Neural progenitor cell (in vitro differentiated cells): ENCODE measurements at regions not wholly inside any gene's neighbourhood (a gene's known extent, or its start where the extent isn't known, plus 50 kb on each side); places are given as distances from the start of the nearest gene placed in this dataset.

Source experiments
- DNase-seq: peaks from one replicate; pipeline ENCODE4 v3.0.0-alpha.2; 2016; ENCODE audit warnings: low spot score
- H2AFZ ChIP-seq: fragments of 200-600 bp; sonication (generic); replicated peaks from 2 replicates; pipeline ENCODE4 v1.6.1; 2016; ENCODE audit warnings: antibody characterized with exemption
- H3F3A ChIP-seq: fragments of 200-600 bp; sonication (generic); 2 replicates; pipeline ENCODE4 v1.6.1; 2016; ENCODE audit warnings: antibody characterized with exemption, low read depth
- H3K27ac ChIP-seq: fragments of 200-600 bp; sonication (generic); 2 replicates; pipeline ENCODE4 v1.5.1; 2016; ENCODE audit warnings: mild to moderate bottlenecking
- H3K27me3 ChIP-seq: fragments of 200-600 bp; sonication (generic); 2 replicates; pipeline ENCODE4 v1.6.1; 2016; ENCODE audit warnings: mild to moderate bottlenecking, moderate library complexity
- H3K36me3 ChIP-seq: fragments of 200-600 bp; sonication (generic); 2 replicates; pipeline ENCODE4 v1.5.1; 2016
- H3K4me1 ChIP-seq: fragments of 200-600 bp; sonication (generic); 2 replicates; pipeline ENCODE4 v1.6.1; 2016; ENCODE audit warnings: mixed run types
- H3K4me2 ChIP-seq: fragments of 200-600 bp; sonication (generic); 2 replicates; pipeline ENCODE4 v1.6.1; 2016
- H3K4me3 ChIP-seq: fragments of 200-600 bp; sonication (generic); 2 replicates; pipeline ENCODE4 v1.5.1; 2016
- H3K79me2 ChIP-seq: fragments of 200-600 bp; sonication (generic); 2 replicates; pipeline ENCODE4 v1.6.1; 2016; ENCODE audit warnings: low read depth
- H3K9ac ChIP-seq: fragments of 200-600 bp; sonication (generic); 2 replicates; pipeline ENCODE4 v1.6.1; 2016
- H3K9me3 ChIP-seq: fragments of 200-600 bp; sonication (generic); 2 replicates; pipeline ENCODE4 v1.5.1; 2016; ENCODE audit warnings: low read depth
- H4K20me1 ChIP-seq: fragments of 200-600 bp; sonication (generic); 2 replicates; pipeline ENCODE4 v1.6.1; 2016; ENCODE audit warnings: low read depth
- H3K27ac Mint-ChIP-seq: 3 replicates; pipeline ENCODE4 v1.8.0; 2021; ENCODE audit warnings: mixed read lengths
- H3K27me3 Mint-ChIP-seq: 2 replicates; pipeline ENCODE4 v1.8.0; 2022; ENCODE audit warnings: low read depth, mild to moderate bottlenecking, inconsistent platforms, moderate library complexity, mixed read lengths; ENCODE audit not compliant: insufficient read depth
- H3K36me3 Mint-ChIP-seq: 3 replicates; pipeline ENCODE4 v1.8.0; 2021; ENCODE audit warnings: mixed read lengths
- H3K4me1 Mint-ChIP-seq: 3 replicates; pipeline ENCODE4 v1.8.0; 2021; ENCODE audit warnings: mixed read lengths
- H3K4me3 Mint-ChIP-seq: 3 replicates; pipeline ENCODE4 v1.8.0; 2021; ENCODE audit warnings: mild to moderate bottlenecking, moderate library complexity, mixed read lengths
- H3K9me3 Mint-ChIP-seq: 3 replicates; pipeline ENCODE4 v1.8.0; 2020; ENCODE audit warnings: mixed read lengths
- EZH2 ChIP-seq: fragments of 200-600 bp; sonication (generic); IDR thresholded peaks from 2 replicates; pipeline ENCODE4 v1.6.1; 2017; ENCODE audit warnings: antibody characterized with exemption, mild to moderate bottlenecking, moderate library complexity
- EZH2phosphoT487 ChIP-seq: fragments of 200-600 bp; sonication (generic); IDR thresholded peaks from 2 replicates; pipeline ENCODE4 v1.6.1; 2017; ENCODE audit warnings: antibody characterized with exemption
- TF ChIP-seq, protein P1 (sequence below): fragments of 200-600 bp; sonication (generic); IDR thresholded peaks from 2 replicates; pipeline ENCODE4 v1.5.1; 2017; ENCODE audit warnings: antibody characterized with exemption, mild to moderate bottlenecking

DNA sequence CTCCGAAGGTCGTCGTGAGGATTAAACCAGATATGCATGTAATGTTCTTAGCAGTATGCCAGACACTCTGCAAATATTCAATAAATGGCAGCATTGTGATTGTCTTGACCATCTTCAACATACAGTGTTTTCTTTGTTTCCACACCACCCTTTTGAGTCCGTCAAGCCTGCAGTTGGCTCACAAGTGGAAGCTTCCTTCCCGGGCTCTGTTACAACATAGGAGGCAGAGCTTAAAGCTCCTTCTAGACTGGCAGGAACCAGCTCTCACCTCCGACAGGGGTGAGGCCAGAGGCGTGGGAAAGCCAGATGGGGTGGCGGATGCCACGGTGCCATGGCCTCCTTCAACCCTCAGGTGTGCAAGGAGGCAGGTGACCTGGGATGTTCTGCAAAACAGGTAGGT, 138.3 kb downstream of the FOXL1 start:
- no peaks in the 10 kb centered on the region for H3K79me2 ChIP-seq
- no peak overlapping the region for H3K9ac ChIP-seq
- no peak overlapping the region for H3K4me2 ChIP-seq
- H3K4me1 ChIP-seq: peaks cover 10% of the 10 kb centered on the region
- H3K36me3 ChIP-seq: no peaks in the 10 kb centered on the region
- no peaks in the 10 kb centered on the region for H3K9me3 Mint-ChIP-seq
- DNase-seq: no peak
- H2AFZ ChIP-seq: no peak overlapping the region
- H3K4me1 Mint-ChIP-seq: peaks cover 17% of the 10 kb centered on the region
- peaks cover 14% of the 10 kb centered on the region for H3K27me3 Mint-ChIP-seq
- no peak overlapping the region for H3K27ac ChIP-seq
- no peak overlapping the region for H3K27ac Mint-ChIP-seq
- no peaks in the 10 kb centered on the region for H4K20me1 ChIP-seq
- H3K27me3 ChIP-seq: no peaks in the 10 kb centered on the region
- H3K4me3 ChIP-seq: no peak overlapping the region
- H3K4me3 Mint-ChIP-seq: no peak overlapping the region
- H3F3A ChIP-seq: no peaks in the 10 kb centered on the region
- no peaks in the 10 kb centered on the region for H3K9me3 ChIP-seq
- TF ChIP-seq, protein P1, sequence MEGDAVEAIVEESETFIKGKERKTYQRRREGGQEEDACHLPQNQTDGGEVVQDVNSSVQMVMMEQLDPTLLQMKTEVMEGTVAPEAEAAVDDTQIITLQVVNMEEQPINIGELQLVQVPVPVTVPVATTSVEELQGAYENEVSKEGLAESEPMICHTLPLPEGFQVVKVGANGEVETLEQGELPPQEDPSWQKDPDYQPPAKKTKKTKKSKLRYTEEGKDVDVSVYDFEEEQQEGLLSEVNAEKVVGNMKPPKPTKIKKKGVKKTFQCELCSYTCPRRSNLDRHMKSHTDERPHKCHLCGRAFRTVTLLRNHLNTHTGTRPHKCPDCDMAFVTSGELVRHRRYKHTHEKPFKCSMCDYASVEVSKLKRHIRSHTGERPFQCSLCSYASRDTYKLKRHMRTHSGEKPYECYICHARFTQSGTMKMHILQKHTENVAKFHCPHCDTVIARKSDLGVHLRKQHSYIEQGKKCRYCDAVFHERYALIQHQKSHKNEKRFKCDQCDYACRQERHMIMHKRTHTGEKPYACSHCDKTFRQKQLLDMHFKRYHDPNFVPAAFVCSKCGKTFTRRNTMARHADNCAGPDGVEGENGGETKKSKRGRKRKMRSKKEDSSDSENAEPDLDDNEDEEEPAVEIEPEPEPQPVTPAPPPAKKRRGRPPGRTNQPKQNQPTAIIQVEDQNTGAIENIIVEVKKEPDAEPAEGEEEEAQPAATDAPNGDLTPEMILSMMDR: no peak
- TF ChIP-seq EZH2: no peak
- no peak for TF ChIP-seq EZH2phosphoT487
- H3K36me3 Mint-ChIP-seq: no peaks in the 10 kb centered on the region

DNA sequence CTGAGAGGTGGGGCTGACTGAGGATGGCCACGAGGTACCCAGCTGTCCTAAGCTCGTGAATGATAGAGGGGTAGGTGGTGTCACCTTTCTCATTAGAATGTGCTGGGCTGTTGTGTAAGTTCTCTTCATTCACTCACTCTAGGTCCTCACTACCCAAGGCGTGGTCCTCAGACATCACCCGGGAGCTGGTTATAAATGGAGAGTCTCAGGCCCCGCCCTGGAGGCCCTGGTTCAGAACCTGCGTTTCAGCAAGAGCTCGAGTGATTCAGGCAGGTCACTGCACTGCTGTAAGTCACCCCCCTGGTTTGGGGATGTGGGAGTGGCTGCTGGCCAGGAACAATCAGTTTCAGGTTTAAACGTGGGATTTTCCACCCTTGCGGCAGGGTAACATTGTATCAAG, 139.8 kb downstream of the FOXL1 start:
- Histone ChIP-seq H3K4me2 (no peak overlapping the region), H3K4me3 (no peak overlapping the region), H4K20me1 (no peaks in the 10 kb centered on the region), H3F3A (no peaks in the 10 kb centered on the region), H3K9ac (no peak overlapping the region), H3K4me1 (peaks cover 10% of the 10 kb centered on the region), H3K27me3 (no peaks in the 10 kb centered on the region), H3K79me2 (no peaks in the 10 kb centered on the region), H2AFZ (no peak overlapping the region), H3K27ac (no peak overlapping the region), H3K36me3 (no peaks in the 10 kb centered on the region), H3K9me3 (no peaks in the 10 kb centered on the region)
- no peaks in the 10 kb centered on the region for H3K36me3 Mint-ChIP-seq
- H3K27ac Mint-ChIP-seq: no peak overlapping the region
- peaks cover 7% of the 10 kb centered on the region for H3K27me3 Mint-ChIP-seq
- H3K4me1 Mint-ChIP-seq: peaks cover 14% of the 10 kb centered on the region
- H3K9me3 Mint-ChIP-seq: no peaks in the 10 kb centered on the region
- H3K4me3 Mint-ChIP-seq: no peak overlapping the region
- no peak for DNase-seq
- TF ChIP-seq EZH2phosphoT487: no peak
- TF ChIP-seq, protein P1: no peak
- no peak for TF ChIP-seq EZH2

DNA sequence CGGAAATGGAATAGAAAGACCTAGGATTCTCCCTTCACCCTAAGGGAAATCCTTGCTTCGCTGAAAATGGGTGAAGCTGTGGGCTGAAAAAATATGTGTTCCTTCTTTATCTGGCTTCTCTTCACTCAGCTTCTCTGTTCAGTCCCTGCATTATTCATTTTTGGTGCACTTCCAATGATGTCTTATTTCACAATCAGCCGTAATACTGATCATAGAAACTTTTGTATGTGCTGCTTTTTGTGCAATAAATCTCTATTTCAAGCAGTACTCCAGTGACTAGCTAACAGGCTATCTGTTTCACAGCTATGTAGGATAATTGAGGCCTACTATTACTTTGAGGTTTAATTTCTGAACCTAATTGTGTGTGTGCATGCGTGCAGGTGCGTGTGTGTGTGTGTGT, 144.6 kb downstream of the FOXL1 start:
- no peaks in the 10 kb centered on the region for H3K36me3 Mint-ChIP-seq

More for the DNA sequence above, 144.6 kb downstream of the FOXL1 start:
- Histone ChIP-seq H3K4me2 (no peak overlapping the region), H3K4me3 (no peak overlapping the region), H3K36me3 (no peaks in the 10 kb centered on the region), H2AFZ (no peak overlapping the region), H3K27me3 (no peaks in the 10 kb centered on the region), H3K4me1 (peaks cover 12% of the 10 kb centered on the region), H3F3A (no peaks in the 10 kb centered on the region), H4K20me1 (no peaks in the 10 kb centered on the region), H3K27ac (no peak overlapping the region), H3K79me2 (no peaks in the 10 kb centered on the region), H3K9ac (no peak overlapping the region), H3K9me3 (no peaks in the 10 kb centered on the region)
- no peak for DNase-seq
- no peak for TF ChIP-seq EZH2
- TF ChIP-seq, protein P1: no peak
- TF ChIP-seq EZH2phosphoT487: no peak
- Mint-ChIP-seq H3K27me3 (peaks cover 9% of the 10 kb centered on the region), H3K4me1 (peaks cover 9% of the 10 kb centered on the region), H3K27ac (no peak overlapping the region), H3K4me3 (no peak overlapping the region), H3K9me3 (peaks cover 4% of the 10 kb centered on the region)
